ENCODE measurements at regions not wholly inside any gene's neighbourhood (a gene's known extent, or its start where the extent isn't known, plus 50 kb on each side); places are given as distances from the start of the nearest gene placed in this dataset.

GRCh38 chr9:89978185-89978584, 373.4 kb downstream of the GADD45G start:
- Mint-ChIP-seq H3K4me1 (ENCODE audit: unreplicated experiment) (peaks cover 5% of the 10 kb centered on the region), H3K27ac (ENCODE audit: unreplicated experiment) (no peak overlapping the region), H3K4me3 (ENCODE audit: unreplicated experiment) (no peak overlapping the region), H3K9me3 (ENCODE audit: unreplicated experiment) (no peaks in the 10 kb centered on the region), H3K36me3 (ENCODE audit: low read depth, unreplicated experiment) (no peaks in the 10 kb centered on the region), H3K27me3 (ENCODE audit: unreplicated experiment) (peaks cover 1% of the 10 kb centered on the region)
- no peak for TF ChIP-seq CTCF (IDR thresholded peaks at IDR 0.05; ENCODE audit: unreplicated experiment)
- DNase-seq (ENCODE audit: low spot score) = no peak

GRCh38 chr9:89980600-89980999, 375.8 kb downstream of the GADD45G start:
- no peaks in the 10 kb centered on the region for H3K9me3 Mint-ChIP-seq (ENCODE audit: unreplicated experiment)
- H3K4me1 Mint-ChIP-seq (ENCODE audit: unreplicated experiment) = peaks cover 2% of the 10 kb centered on the region
- no peak overlapping the region for H3K4me3 Mint-ChIP-seq (ENCODE audit: unreplicated experiment)
- no peak for TF ChIP-seq CTCF (IDR thresholded peaks at IDR 0.05; ENCODE audit: unreplicated experiment)
- H3K36me3 Mint-ChIP-seq (ENCODE audit: low read depth, unreplicated experiment) = no peaks in the 10 kb centered on the region
- no peak for DNase-seq (ENCODE audit: low spot score)
- peaks cover 1% of the 10 kb centered on the region for H3K27me3 Mint-ChIP-seq (ENCODE audit: unreplicated experiment)
- H3K27ac Mint-ChIP-seq (ENCODE audit: unreplicated experiment) = no peak overlapping the region

GRCh38 chr9:89982016-89982415, 377.2 kb downstream of the GADD45G start:
- H3K4me3 Mint-ChIP-seq (ENCODE audit: unreplicated experiment) = no peak overlapping the region
- peaks cover 1% of the 10 kb centered on the region for H3K27me3 Mint-ChIP-seq (ENCODE audit: unreplicated experiment)
- H3K9me3 Mint-ChIP-seq (ENCODE audit: unreplicated experiment) = no peaks in the 10 kb centered on the region
- no peak overlapping the region for H3K27ac Mint-ChIP-seq (ENCODE audit: unreplicated experiment)
- TF ChIP-seq CTCF (IDR thresholded peaks at IDR 0.05; ENCODE audit: unreplicated experiment) = no peak
- DNase-seq (ENCODE audit: low spot score) = no peak
- H3K4me1 Mint-ChIP-seq (ENCODE audit: unreplicated experiment) = peaks cover 2% of the 10 kb centered on the region
- no peaks in the 10 kb centered on the region for H3K36me3 Mint-ChIP-seq (ENCODE audit: low read depth, unreplicated experiment)

GRCh38 chr9:89983411-89983810, 378.6 kb downstream of the GADD45G start:
- no peak for TF ChIP-seq CTCF (IDR thresholded peaks at IDR 0.05; ENCODE audit: unreplicated experiment)
- H3K36me3 Mint-ChIP-seq (ENCODE audit: low read depth, unreplicated experiment) = no peaks in the 10 kb centered on the region
- no peaks in the 10 kb centered on the region for H3K9me3 Mint-ChIP-seq (ENCODE audit: unreplicated experiment)
- no peak for DNase-seq (ENCODE audit: low spot score)
- no peak overlapping the region for H3K27ac Mint-ChIP-seq (ENCODE audit: unreplicated experiment)
- H3K4me3 Mint-ChIP-seq (ENCODE audit: unreplicated experiment) = no peak overlapping the region
- peaks cover 1% of the 10 kb centered on the region for H3K27me3 Mint-ChIP-seq (ENCODE audit: unreplicated experiment)
- no peaks in the 10 kb centered on the region for H3K4me1 Mint-ChIP-seq (ENCODE audit: unreplicated experiment)

GRCh38 chr9:89984214-89984613, 379.4 kb downstream of the GADD45G start:
- H3K9me3 Mint-ChIP-seq (ENCODE audit: unreplicated experiment) = no peaks in the 10 kb centered on the region
- H3K4me1 Mint-ChIP-seq (ENCODE audit: unreplicated experiment) = no peaks in the 10 kb centered on the region
- no peak overlapping the region for H3K4me3 Mint-ChIP-seq (ENCODE audit: unreplicated experiment)
- H3K36me3 Mint-ChIP-seq (ENCODE audit: low read depth, unreplicated experiment) = no peaks in the 10 kb centered on the region
- no peak for DNase-seq (ENCODE audit: low spot score)
- no peak for TF ChIP-seq CTCF (IDR thresholded peaks at IDR 0.05; ENCODE audit: unreplicated experiment)
- peaks cover 1% of the 10 kb centered on the region for H3K27me3 Mint-ChIP-seq (ENCODE audit: unreplicated experiment)
- no peak overlapping the region for H3K27ac Mint-ChIP-seq (ENCODE audit: unreplicated experiment)

All from endothelial cell (in vitro differentiated cells).